Putamen (tissue), 1 donor: ENCODE measurements at regions not wholly inside any gene's neighbourhood (a gene's known extent, or its start where the extent isn't known, plus 50 kb on each side); places are given as distances from the start of the nearest gene placed in this dataset.
"Not testable (repeated sequence)": the region's sequence is repeated elsewhere in the genome, so short reads cannot be mapped to it uniquely, and the experiment has no call there.

Experiments used
- DNase-seq: peaks from one replicate; pipeline ENCODE4 v3.0.0-alpha.2; 2016; ENCODE audit warnings: low spot score

- no peak for DNase-seq
Measured at GRCh38 chr3:153911116-153911515, 210.1 kb upstream of the ARHGEF26 start.

- no peak for DNase-seq
Measured at GRCh38 chr3:153919773-153920172, 201.4 kb upstream of the ARHGEF26 start.

GRCh38 chr3:153921826-153922225, 199.4 kb upstream of the ARHGEF26 start:
- DNase-seq: no peak

- no peak for DNase-seq
Measured at GRCh38 chr3:153925841-153926514, 195.2 kb upstream of the ARHGEF26 start.

- no peak for DNase-seq
Measured at GRCh38 chr3:153927107-153927506, 194.1 kb upstream of the ARHGEF26 start.

- no peak for DNase-seq
Measured at GRCh38 chr3:153928851-153929250, 192.3 kb upstream of the ARHGEF26 start.

GRCh38 chr3:153933481-153933880, 187.7 kb upstream of the ARHGEF26 start:
- not testable (repeated sequence) for DNase-seq

GRCh38 chr3:153944084-153944483, 177.1 kb upstream of the ARHGEF26 start:
- DNase-seq: no peak

GRCh38 chr3:153951276-153951675, 169.9 kb upstream of the ARHGEF26 start:
- DNase-seq: no peak

GRCh38 chr3:153952091-153952490, 169.1 kb upstream of the ARHGEF26 start:
- no peak for DNase-seq

GRCh38 chr3:153956613-153957012, 164.6 kb upstream of the ARHGEF26 start:
- DNase-seq: no peak

GRCh38 chr3:153957421-153957820, 163.8 kb upstream of the ARHGEF26 start:
- no peak for DNase-seq

GRCh38 chr3:153958635-153959595, 162.3 kb upstream of the ARHGEF26 start:
- DNase-seq: no peak

- no peak for DNase-seq
Measured at GRCh38 chr3:153960458-153961074, 160.6 kb upstream of the ARHGEF26 start.

- no peak for DNase-seq
Measured at GRCh38 chr3:153961494-153961893, 159.7 kb upstream of the ARHGEF26 start.

GRCh38 chr3:153963012-153963411, 158.2 kb upstream of the ARHGEF26 start:
- DNase-seq: peak; percentile 35

GRCh38 chr3:153967260-153967659, 153.9 kb upstream of the ARHGEF26 start:
- no peak for DNase-seq

- no peak for DNase-seq
Measured at GRCh38 chr3:153970047-153970446, 151.1 kb upstream of the ARHGEF26 start.

- DNase-seq: peak; percentile 32
Measured at GRCh38 chr3:153970741-153971347, 150.3 kb upstream of the ARHGEF26 start.

- DNase-seq: no peak
Measured at GRCh38 chr3:153972862-153973261, 148.3 kb upstream of the ARHGEF26 start.

- DNase-seq: no peak
Measured at GRCh38 chr3:153973722-153974265, 147.4 kb upstream of the ARHGEF26 start.

GRCh38 chr3:153974614-153975013, 146.6 kb upstream of the ARHGEF26 start:
- no peak for DNase-seq
